ENCODE measurements at regions not wholly inside any gene's neighbourhood (a gene's known extent, or its start where the extent isn't known, plus 50 kb on each side); places are given as distances from the start of the nearest gene placed in this dataset.

- no peak for DNase-seq (ENCODE audit: low spot score)
Observed at GRCh38 chr18:54532222-54532621, 58.8 kb upstream of the DYNAP start.

GRCh38 chr18:54532962-54533361, 58.1 kb upstream of the DYNAP start:
- no peak for DNase-seq (ENCODE audit: low spot score)

All from A172 (cell line).